GM12865 (cell line): ENCODE measurements at regions not wholly inside any gene's neighbourhood (a gene's known extent, or its start where the extent isn't known, plus 50 kb on each side); places are given as distances from the start of the nearest gene placed in this dataset.
A peak's percentile ranks its signal among the peaks of the same experiment; 100 is the strongest.

Experiments
- DNase-seq: peaks from one replicate; pipeline ENCODE4 v3.0.0; 2010; ENCODE audit warnings: low read depth
- H3K4me3 ChIP-seq: 2 replicates; pipeline ENCODE4 v1.5.1; 2011; ENCODE audit warnings: mild to moderate bottlenecking, low read depth, low read length, control low read depth
- TF ChIP-seq, protein P1 (sequence below): IDR thresholded peaks from 2 replicates; pipeline ENCODE4 v1.5.1; 2011; ENCODE audit warnings: low read length, control low read depth, low read depth, inconsistent platforms; ENCODE audit not compliant: insufficient read depth; ENCODE audit errors: missing control alignments

DNA sequence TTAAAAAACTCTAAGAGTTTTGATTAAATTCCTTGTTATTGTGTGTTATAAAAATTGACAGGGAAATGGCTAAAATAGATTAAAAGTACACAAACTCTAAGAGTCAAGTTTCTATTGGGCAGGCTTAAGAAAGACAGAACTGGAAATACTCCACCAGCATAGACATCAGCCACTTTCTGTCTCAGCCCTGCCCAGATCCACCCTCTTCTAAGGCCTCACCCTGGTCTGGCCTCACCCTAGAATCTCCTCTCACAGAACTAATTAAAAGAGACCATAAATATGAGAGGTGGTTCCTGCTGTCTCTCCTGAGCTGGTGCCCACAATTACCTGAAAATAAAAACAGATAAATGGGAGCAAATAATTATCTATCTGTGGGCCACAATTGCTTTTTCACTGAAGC, 1951.0 kb downstream of the TP53TG3F start:
- no peak for DNase-seq
- no peak overlapping the region for H3K4me3 ChIP-seq
- TF ChIP-seq, protein P1, sequence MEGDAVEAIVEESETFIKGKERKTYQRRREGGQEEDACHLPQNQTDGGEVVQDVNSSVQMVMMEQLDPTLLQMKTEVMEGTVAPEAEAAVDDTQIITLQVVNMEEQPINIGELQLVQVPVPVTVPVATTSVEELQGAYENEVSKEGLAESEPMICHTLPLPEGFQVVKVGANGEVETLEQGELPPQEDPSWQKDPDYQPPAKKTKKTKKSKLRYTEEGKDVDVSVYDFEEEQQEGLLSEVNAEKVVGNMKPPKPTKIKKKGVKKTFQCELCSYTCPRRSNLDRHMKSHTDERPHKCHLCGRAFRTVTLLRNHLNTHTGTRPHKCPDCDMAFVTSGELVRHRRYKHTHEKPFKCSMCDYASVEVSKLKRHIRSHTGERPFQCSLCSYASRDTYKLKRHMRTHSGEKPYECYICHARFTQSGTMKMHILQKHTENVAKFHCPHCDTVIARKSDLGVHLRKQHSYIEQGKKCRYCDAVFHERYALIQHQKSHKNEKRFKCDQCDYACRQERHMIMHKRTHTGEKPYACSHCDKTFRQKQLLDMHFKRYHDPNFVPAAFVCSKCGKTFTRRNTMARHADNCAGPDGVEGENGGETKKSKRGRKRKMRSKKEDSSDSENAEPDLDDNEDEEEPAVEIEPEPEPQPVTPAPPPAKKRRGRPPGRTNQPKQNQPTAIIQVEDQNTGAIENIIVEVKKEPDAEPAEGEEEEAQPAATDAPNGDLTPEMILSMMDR, result no peak

DNA sequence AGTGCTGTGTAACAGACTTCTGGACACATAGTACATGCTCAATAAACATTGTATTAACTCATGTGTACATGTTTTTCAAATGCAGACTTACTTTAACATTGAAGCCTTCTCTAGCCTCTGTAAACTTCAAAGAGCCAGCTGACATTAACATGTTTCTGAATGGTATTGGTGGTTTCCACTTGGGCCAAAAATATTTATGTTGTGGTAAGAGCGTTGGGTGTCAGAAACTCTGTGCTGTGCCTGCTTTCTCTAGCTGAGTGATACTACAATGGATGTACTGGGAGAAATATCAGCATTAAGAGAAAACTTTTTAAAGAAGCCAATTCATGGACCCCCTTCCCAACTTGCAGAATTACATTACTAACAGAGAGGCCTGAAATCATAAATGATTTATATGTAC, 1951.7 kb downstream of the TP53TG3F start:
- DNase-seq, result no peak
- TF ChIP-seq, protein P1, result no peak
- H3K4me3 ChIP-seq, result no peak overlapping the region

GRCh38 chr16:35414139-35414538, 1954.7 kb downstream of the TP53TG3F start:
- no peak overlapping the region for H3K4me3 ChIP-seq
- no peak for DNase-seq
- TF ChIP-seq, protein P1, result no peak

- DNase-seq, result no peak
- H3K4me3 ChIP-seq, result no peak overlapping the region
- TF ChIP-seq, protein P1, result no peak
Measured at GRCh38 chr16:35414563-35414962, 1955.2 kb downstream of the TP53TG3F start.

- TF ChIP-seq, protein P1, result no peak
Measured at GRCh38 chr16:35425270-35425669, 1965.9 kb downstream of the TP53TG3F start.

DNA sequence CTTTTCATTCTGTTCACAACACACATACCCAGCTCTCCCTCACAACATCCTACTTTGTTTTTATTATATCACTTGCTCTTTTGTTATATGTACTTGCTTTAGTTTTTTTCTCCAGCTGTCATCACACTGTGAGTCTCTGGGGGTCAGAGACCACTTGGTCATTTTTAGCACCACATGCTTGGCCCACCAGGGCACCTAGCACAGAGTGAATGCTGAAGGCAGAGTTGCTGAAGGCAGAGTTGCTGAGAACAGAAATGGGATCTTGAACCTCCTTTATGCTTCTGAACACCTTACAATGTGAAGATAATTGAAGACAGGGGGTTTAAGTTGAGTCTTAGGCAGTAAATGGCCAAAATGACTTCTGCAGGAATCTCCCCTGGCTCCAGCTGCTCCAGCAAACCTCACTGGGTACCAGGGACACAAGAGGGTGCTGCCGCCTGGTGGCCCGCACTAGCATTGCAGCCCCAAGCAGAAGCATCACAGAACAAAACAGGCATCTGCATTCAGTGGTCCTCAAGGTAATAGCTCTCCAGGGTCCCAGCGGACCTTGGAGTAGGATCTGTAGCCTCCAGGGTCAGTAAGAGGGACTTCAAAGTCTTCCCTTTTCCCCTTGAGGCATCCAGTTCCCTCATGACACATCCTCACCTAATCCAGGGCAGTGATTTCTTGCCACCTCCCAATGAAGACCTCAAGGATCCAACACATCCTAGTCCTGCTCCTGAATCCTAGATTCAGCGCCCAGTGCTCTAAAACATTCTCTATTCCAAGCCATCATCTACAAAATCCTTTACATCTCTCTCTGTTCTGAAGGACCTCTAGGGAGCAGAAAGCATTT, 1972.6 kb downstream of the TP53TG3F start:
- TF ChIP-seq, protein P1, result peak; percentile 56
- no peak overlapping the region for H3K4me3 ChIP-seq
- DNase-seq, result peak; percentile 10

More at GRCh38 chr16:35425270-35425669, 1965.9 kb downstream of the TP53TG3F start:
- DNase-seq, result no peak
- H3K4me3 ChIP-seq, result no peak overlapping the region

DNA sequence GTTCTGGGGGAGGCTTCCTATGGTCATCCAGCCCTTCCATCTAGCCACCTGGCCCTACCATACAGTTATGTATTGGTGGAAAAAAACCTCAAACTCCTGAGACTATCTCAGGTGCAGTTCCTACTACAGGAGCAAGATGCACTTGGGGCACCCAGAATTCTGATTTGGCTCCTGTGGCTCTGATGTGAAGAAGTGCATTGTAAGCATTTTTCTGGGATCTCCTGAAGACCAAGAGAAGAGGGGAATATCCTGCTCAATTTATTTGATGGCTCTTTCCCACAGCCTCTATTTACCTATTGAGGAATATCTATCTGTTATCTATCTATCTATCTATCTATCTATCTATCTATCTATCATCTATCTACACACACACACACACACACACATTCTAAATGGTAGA, 1981.5 kb downstream of the TP53TG3F start:
- DNase-seq, result no peak
- H3K4me3 ChIP-seq, result no peak overlapping the region
- TF ChIP-seq, protein P1, result no peak
